ENCODE measurements at regions not wholly inside any gene's neighbourhood (a gene's known extent, or its start where the extent isn't known, plus 50 kb on each side); places are given as distances from the start of the nearest gene placed in this dataset.

- intact Hi-C loops (cut with DNase I), result loop anchor here in 1 of 2 donors (5.0 kb wide), 1 partner anchor 46 kb away; no protein-coding TSS in a partner anchor
- no peak for DNase-seq
- ATAC-seq, result no peak
These were observed 340.3 kb upstream of the WWC1 start for GRCh38 chr5:167951116-167951515.

- DNase-seq (peak; percentile 48), ATAC-seq (peak; percentile 89 to 96)
- intact Hi-C loops (cut with DNase I), result loop anchor here in 1 of 2 donors (5.0 kb wide), 1 partner anchor 45 kb away; no protein-coding TSS in a partner anchor
These were observed 339.0 kb upstream of the WWC1 start for GRCh38 chr5:167952278-167952995.

- ATAC-seq (peak in 1 of 2 donors; percentile 60), DNase-seq (no peak)
- intact Hi-C loops (cut with DNase I), result loop anchor here in 1 of 2 donors (5.0 kb wide), 1 partner anchor 44 kb away; no protein-coding TSS in a partner anchor
These were observed 338.2 kb upstream of the WWC1 start for GRCh38 chr5:167953151-167953798.

GRCh38 chr5:167961731-167962130 is 329.7 kb upstream of the WWC1 start:
- DNase-seq (no peak), ATAC-seq (no peak)
- intact Hi-C loops (cut with DNase I), result no loop called here

- DNase-seq (no peak), ATAC-seq (no peak)
- intact Hi-C loops (cut with DNase I), result no loop called here
These were observed 326.9 kb upstream of the WWC1 start for GRCh38 chr5:167964529-167964928.

- no peak for DNase-seq
- intact Hi-C loops (cut with DNase I), result no loop called here
- ATAC-seq, result no peak
These were observed 325.7 kb upstream of the WWC1 start for GRCh38 chr5:167965710-167966109.

- intact Hi-C loops (cut with DNase I), result no loop called here
- ATAC-seq, result no peak
- DNase-seq, result no peak
These were observed 324.5 kb upstream of the WWC1 start for GRCh38 chr5:167966979-167967378.

- intact Hi-C loops (cut with DNase I), result no loop called here
- no peak for DNase-seq
- peak in 1 of 2 donors; percentile 44 for ATAC-seq
These were observed 323.8 kb upstream of the WWC1 start for GRCh38 chr5:167967494-167968177.

GRCh38 chr5:167968837-167969236 is 322.6 kb upstream of the WWC1 start:
- DNase-seq (no peak), ATAC-seq (no peak)
- intact Hi-C loops (cut with DNase I), result no loop called here

- ATAC-seq (no peak), DNase-seq (no peak)
- intact Hi-C loops (cut with DNase I), result no loop called here
These were observed 321.4 kb upstream of the WWC1 start for GRCh38 chr5:167969998-167970397.

- intact Hi-C loops (cut with DNase I), result no loop called here
- DNase-seq (no peak), ATAC-seq (no peak)
These were observed 319.7 kb upstream of the WWC1 start for GRCh38 chr5:167971706-167972105.

- DNase-seq (no peak), ATAC-seq (no peak)
- intact Hi-C loops (cut with DNase I), result no loop called here
These were observed 318.3 kb upstream of the WWC1 start for GRCh38 chr5:167973126-167973525.

- ATAC-seq (no peak), DNase-seq (no peak)
- intact Hi-C loops (cut with DNase I), result no loop called here
These were observed 306.5 kb upstream of the WWC1 start for GRCh38 chr5:167984951-167985350.

GRCh38 chr5:167985373-167985772 is 306.1 kb upstream of the WWC1 start:
- ATAC-seq (no peak), DNase-seq (no peak)
- intact Hi-C loops (cut with DNase I), result no loop called here

GRCh38 chr5:167987490-167988280 is 303.8 kb upstream of the WWC1 start:
- ATAC-seq, result peak; percentile 24 to 47
- intact Hi-C loops (cut with DNase I), result no loop called here
- no peak for DNase-seq

GRCh38 chr5:167992868-167993267 is 298.6 kb upstream of the WWC1 start:
- DNase-seq (no peak), ATAC-seq (no peak)
- intact Hi-C loops (cut with DNase I), result no loop called here

GRCh38 chr5:167993771-167994170 is 297.7 kb upstream of the WWC1 start:
- DNase-seq (no peak), ATAC-seq (peak in 1 of 2 donors; percentile 66)
- intact Hi-C loops (cut with DNase I), result no loop called here

GRCh38 chr5:167995844-167996425 is 295.5 kb upstream of the WWC1 start:
- no peak for ATAC-seq
- intact Hi-C loops (cut with DNase I), result loop anchor here in 1 of 2 donors (5.0 kb wide), 1 partner anchor 44 kb away; no protein-coding TSS in a partner anchor
- DNase-seq, result no peak

Data from left cardiac atrium (tissue), 4 donors.